Muscle layer of colon (tissue), 2 donors: ENCODE measurements at regions not wholly inside any gene's neighbourhood (a gene's known extent, or its start where the extent isn't known, plus 50 kb on each side); places are given as distances from the start of the nearest gene placed in this dataset.
"Not testable (repeated sequence)": the region's sequence is repeated elsewhere in the genome, so short reads cannot be mapped to it uniquely, and the experiment has no call there.

Experiments used
- H3K27ac ChIP-seq: one replicate; pipeline ENCODE4 v1.7.0; 2013; ENCODE audit warnings: low read depth, mild to moderate bottlenecking, low read length, moderate library complexity
- H3K27me3 ChIP-seq, 2 donors: one replicate each; pipeline ENCODE4 v1.7.0; 2013; ENCODE audit warnings: low read length in 2 of 2, mild to moderate bottlenecking in 2 of 2; ENCODE audit not compliant: insufficient read depth in 2 of 2, control insufficient read depth in 1 of 2
- H3K36me3 ChIP-seq: one replicate; pipeline ENCODE4 v1.7.0; 2013; ENCODE audit warnings: mild to moderate bottlenecking, low read length; ENCODE audit not compliant: insufficient read depth
- H3K4me1 ChIP-seq: one replicate; pipeline ENCODE4 v1.7.0; 2013; ENCODE audit warnings: mild to moderate bottlenecking, low read length; ENCODE audit not compliant: insufficient read depth
- H3K4me3 ChIP-seq, 2 donors: one replicate each; pipeline ENCODE4 v1.7.0; 2013; ENCODE audit warnings: low read length in 2 of 2, low read depth in 1 of 2, mild to moderate bottlenecking in 1 of 2, moderate library complexity in 1 of 2
- H3K9ac ChIP-seq: one replicate; pipeline ENCODE4 v1.7.0; 2013; ENCODE audit warnings: low read length
- H3K9me3 ChIP-seq: one replicate; pipeline ENCODE4 v1.7.0; 2013; ENCODE audit warnings: mild to moderate bottlenecking, low read length
- donor health status: abdominal sarcoma.
- donor health status: Adenocarcinoma of cecum.

DNA sequence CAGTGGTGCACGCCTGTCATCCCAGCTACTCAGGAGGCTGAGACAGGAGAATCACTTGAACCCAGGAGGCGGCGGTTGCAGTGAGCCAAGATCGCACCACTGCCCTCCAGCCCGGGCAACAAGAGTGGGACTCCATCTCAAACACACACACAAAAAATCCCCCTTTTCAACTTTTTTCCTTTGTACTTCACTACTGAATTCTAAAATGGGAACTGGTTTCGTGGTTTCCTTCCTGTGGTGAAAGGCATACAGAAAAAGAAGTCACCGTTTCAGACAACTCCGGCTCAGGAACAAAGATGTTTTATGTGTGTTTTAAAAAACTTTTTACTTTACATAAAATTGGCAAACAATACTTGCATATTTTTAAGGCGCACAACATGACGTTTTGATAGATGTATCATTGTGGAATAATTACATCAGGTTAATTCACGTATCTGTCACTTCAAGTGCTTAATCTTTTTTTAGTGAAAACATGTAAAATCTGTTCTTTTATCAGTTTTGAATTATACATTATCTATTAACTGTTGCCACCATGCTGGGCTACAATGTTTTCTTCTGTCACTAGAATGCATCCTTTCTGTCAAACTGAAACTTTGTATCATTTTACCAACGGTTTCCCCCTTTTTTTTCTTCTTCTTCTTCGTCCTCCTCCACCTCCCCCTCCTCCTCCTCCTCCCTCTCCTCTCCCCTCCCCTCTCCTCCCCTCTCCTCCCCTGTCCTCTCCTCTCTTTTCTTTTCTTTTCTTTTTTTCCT lies 186.0 kb downstream of the CRLF2 start:
- Histone ChIP-seq H3K9me3 (no peaks in the 10 kb centered on the region), H3K27me3 (no peaks in the 10 kb centered on the region), H3K9ac (no peak overlapping the region), H3K36me3 (no peaks in the 10 kb centered on the region), H3K4me3 (no peak overlapping the region), H3K4me1 (no peaks in the 10 kb centered on the region), H3K27ac (no peak overlapping the region)

DNA sequence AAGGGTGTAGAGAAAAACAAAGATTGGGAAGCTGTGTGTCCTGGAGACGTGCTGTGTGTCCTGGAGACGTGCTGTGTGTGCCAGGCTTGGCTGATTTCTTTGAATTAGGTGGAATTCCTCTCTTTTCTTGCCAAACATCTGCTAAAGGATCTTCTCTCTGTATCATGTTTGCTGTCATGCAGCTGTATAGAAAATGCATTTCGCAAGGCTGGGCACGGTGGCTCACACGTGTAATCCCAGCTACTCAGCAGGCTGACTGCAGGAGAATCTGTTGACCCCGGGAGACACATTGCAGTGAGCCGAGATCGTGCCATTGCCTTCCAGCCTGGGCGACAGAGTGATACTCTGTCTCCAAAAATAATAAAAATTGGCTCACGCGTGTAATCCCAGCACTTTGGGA lies 187.0 kb downstream of the CRLF2 start:
- H3K27me3 ChIP-seq = no peaks in the 10 kb centered on the region
- no peaks in the 10 kb centered on the region for H3K36me3 ChIP-seq
- H3K4me1 ChIP-seq = no peaks in the 10 kb centered on the region
- no peak overlapping the region for H3K4me3 ChIP-seq
- H3K9ac ChIP-seq = no peak overlapping the region
- H3K9me3 ChIP-seq = peaks cover 4% of the 10 kb centered on the region
- no peak overlapping the region for H3K27ac ChIP-seq

DNA sequence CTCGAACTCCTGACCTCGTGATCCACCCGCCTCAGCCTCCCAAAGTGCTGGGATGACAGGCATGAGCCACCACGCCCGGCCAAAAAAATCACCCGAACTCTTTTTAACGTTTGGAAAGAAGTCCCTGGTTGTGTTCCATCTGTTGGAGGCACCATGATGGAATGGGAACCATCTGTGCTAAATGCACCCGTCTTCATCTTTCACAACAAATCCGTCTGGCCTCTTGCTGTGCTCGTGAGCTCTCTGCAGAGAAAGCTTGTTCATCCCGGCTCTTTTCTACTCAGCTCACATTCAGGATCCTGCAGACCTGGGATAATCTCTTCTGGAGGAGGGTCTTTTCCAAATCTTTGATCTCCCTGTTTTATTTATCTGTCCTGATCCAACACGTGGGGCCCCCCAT lies 188.8 kb downstream of the CRLF2 start:
- no peaks in the 10 kb centered on the region for H3K4me1 ChIP-seq
- H3K36me3 ChIP-seq = no peaks in the 10 kb centered on the region
- H3K9me3 ChIP-seq = peaks cover 4% of the 10 kb centered on the region
- no peak overlapping the region for H3K9ac ChIP-seq
- H3K4me3 ChIP-seq = no peak overlapping the region
- H3K27ac ChIP-seq = no peak overlapping the region
- no peaks in the 10 kb centered on the region for H3K27me3 ChIP-seq

DNA sequence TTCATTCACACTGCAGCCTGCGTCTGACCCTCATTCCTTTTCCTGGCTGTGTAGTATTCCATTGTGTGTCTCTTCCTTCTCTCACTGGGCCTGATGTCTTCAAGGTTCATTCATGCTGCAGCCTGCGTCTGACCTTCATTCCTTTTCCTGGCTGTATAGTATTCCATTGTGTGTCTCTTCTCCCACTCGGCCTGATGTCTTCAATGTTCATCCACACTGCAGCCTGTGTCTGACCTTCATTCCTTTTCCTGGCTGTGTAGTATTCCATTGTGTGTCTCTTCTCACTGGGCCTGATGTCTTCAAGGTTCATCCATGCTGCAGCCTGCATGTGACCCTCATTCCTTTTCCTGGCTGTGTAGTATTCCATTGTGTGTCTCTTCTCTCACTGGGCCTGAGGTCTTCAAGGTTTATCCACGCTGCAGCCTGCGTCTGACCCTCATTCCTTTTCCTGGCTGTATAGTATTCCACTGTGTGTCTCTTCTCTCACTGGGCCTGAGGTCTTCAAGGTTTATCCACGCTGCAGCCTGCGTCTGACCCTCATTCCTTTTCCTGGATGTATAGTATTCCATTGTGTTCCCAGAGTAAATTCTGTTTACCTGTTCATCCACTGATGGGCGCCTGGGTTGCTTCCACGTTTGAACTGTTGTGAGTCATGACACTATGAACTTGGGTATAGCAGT lies 191.0 kb downstream of the CRLF2 start:
- not testable (repeated sequence) for H3K27ac ChIP-seq, H3K9me3 ChIP-seq, H3K36me3 ChIP-seq, H3K4me1 ChIP-seq, H3K9ac ChIP-seq, H3K27me3 ChIP-seq, H3K4me3 ChIP-seq

DNA sequence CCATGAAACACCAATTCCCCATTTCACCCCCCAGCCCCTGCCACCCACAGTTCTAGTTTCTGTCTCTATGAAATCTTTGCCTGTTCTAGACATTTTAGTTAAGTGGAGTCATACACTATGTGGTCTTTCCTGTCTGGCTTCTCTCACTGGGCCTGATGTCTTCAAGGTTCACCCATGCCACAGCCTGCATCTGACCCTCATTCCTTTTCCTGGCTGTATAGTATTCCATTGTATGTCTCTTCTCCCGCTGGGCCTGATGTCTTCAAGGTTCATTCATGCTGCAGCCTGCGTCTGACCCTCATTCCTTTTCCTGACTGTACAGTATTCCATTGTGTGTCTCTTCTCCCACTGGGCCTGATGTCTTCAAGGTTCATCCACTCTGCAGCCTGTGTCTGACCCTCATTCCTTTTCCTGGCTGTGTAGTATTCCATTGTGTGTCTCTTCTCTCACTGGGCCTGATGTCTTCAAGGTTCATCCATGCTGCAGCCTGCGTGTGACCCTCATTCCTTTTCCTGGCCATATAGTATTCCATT lies 191.7 kb downstream of the CRLF2 start:
- H3K9me3 ChIP-seq = peaks cover 4% of the 10 kb centered on the region
- H3K36me3 ChIP-seq = no peaks in the 10 kb centered on the region
- no peak overlapping the region for H3K4me3 ChIP-seq
- H3K4me1 ChIP-seq = no peaks in the 10 kb centered on the region
- H3K27me3 ChIP-seq = no peaks in the 10 kb centered on the region
- H3K9ac ChIP-seq = no peak overlapping the region
- H3K27ac ChIP-seq = no peak overlapping the region

DNA sequence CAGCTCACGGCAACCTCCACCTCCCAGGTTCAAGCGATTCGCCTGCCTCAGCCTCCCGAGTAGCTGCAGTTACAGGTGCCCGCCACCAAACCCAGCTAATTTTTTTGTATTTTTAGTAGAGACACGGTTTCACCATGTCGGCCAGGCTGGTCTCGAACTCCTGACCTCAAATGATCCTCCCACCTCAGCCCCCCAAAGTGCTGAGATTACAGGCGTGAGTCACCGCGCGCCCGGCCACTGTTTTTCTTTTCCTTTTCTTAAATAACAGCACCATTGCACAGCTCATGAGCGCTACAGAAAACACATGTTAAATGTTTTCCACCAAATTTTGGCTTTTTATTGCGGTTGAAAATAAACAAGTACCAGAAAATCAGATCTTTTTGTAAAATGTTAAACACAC lies 195.5 kb downstream of the CRLF2 start:
- not testable (repeated sequence) for H3K27ac ChIP-seq, H3K27me3 ChIP-seq, H3K4me3 ChIP-seq, H3K9me3 ChIP-seq, H3K9ac ChIP-seq, H3K36me3 ChIP-seq, H3K4me1 ChIP-seq

DNA sequence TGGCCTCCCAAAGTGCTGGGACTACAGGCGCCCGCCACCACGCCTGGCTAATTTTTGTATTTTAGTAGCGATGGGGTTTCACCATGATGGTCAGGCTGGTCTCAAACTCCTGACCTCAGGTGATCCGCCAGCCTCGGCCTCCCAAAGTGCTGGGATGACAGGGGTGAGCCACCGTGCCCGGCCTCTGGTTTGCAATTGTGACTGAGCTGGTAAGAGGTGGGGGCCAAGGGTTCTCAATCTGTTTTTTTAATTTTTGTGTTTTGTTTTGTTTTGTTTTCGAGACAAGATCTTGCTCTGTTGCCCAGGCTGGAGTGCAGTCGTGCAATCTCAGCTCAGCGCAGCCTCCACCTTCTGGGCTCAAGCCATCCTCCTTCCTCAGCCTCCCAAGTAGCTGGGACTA lies 196.2 kb downstream of the CRLF2 start:
- H3K4me3 ChIP-seq, H3K27ac ChIP-seq, H3K9me3 ChIP-seq, H3K36me3 ChIP-seq, H3K9ac ChIP-seq, H3K27me3 ChIP-seq, H3K4me1 ChIP-seq: not testable (repeated sequence)

DNA sequence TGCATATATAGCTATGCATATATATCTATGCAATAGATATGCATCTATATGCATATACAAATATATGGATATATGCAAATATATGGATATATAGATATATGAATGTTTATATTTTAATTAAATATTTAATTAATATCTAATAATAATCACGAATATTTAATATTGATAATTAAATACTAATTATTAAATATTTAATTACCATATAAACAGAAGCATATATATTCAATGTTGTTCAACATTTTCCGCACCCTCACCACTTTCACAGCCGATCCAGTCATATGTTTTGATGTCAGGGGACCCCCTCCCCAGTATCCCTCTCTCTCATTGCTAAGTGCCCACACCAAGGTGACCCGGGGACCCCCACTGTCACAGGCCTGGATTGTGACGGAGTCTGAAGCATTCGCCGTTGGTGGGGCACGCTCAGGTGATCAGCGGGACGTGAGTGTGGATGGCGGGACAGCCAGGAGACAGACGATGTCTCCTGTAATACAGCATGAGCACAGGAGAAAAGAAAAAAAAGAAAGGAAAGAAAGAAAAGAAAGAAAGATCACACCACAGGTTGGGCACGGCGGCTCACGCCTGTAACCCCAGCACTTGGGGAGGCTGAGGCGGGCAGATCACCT lies 199.7 kb downstream of the CRLF2 start:
- Histone ChIP-seq H3K4me3 (no peak overlapping the region), H3K9ac (no peak overlapping the region), H3K27ac (no peak overlapping the region), H3K4me1 (no peaks in the 10 kb centered on the region), H3K36me3 (no peaks in the 10 kb centered on the region), H3K27me3 (no peaks in the 10 kb centered on the region), H3K9me3 (no peaks in the 10 kb centered on the region)

DNA sequence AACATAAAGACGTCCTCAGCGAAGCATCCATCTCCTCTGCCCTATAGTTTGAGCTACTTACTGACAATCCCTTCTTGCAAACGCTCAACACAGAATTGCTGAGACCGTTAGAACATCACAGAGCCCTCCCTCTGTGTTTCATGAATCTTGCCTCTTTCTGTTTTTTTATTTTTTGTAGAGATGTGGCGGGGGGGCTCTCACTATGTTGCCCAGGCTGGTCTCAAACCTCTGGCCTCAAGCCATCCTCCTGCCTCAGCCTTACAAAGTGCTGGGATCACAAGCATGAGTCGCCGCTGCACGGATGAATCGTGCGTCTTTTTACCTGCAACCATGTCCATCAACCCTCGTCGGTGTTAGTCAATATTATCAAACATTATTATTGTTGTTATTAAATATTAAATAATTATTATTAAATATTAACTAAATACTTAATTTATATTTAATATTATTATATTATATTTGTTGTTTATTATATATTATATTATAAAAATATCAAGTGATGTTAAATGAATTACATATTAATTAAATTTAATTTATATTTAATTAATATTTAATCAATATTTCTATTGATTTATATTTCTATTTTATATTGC lies 200.7 kb downstream of the CRLF2 start:
- Histone ChIP-seq H3K27ac (no peak overlapping the region), H3K9me3 (no peaks in the 10 kb centered on the region), H3K36me3 (no peaks in the 10 kb centered on the region), H3K9ac (no peak overlapping the region), H3K4me1 (no peaks in the 10 kb centered on the region), H3K27me3 (no peaks in the 10 kb centered on the region), H3K4me3 (no peak overlapping the region)

DNA sequence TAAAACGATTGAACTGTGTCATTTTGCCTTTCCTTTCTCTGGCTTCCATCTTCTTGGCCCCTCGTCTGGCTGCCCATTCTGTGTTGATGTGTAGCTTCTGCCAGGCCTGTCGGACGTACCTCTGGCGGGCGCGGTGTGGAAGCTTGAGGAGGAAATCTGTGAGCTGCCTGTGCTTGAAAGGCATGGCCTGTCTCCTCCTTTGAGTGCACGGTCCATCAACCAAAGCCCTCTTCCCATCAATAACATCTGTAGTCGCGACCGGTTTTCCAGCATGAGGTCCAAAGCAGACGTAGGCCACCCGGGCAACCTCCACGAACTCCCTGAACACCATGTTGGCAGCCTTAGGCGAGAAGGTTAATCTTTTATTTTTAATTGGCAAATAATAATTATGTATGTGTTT lies 202.7 kb downstream of the CRLF2 start:
- no peaks in the 10 kb centered on the region for H3K27me3 ChIP-seq
- no peak overlapping the region for H3K4me3 ChIP-seq
- no peaks in the 10 kb centered on the region for H3K4me1 ChIP-seq
- H3K36me3 ChIP-seq = no peaks in the 10 kb centered on the region
- H3K27ac ChIP-seq = no peak overlapping the region
- no peak overlapping the region for H3K9ac ChIP-seq
- H3K9me3 ChIP-seq = no peaks in the 10 kb centered on the region

DNA sequence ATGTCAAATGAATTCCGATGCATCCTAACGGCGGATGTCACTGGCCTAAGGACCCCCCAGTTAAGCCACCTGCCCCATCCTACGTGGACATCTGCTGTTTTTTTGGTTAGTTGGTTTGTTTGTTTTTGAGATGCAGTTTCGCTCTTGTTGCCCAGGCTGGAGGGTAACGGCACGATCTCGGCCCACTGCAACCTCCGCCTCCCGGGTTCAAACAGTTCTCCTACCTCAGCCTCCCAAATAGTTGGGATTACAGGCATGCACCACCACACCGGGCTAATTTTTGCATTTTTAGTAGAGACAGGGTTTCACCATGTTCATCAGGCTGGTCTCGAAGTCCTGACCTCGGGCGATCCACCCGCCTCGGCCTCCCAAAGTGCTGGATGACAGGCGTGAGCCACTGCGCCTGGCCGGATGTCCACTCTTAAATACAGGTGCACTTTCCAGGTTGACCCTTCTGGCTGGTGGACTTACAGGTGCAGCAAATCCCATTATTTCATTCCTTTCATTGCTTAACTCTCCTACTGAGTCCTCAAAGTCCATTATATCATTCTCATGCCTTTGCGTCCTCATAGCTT lies 206.2 kb downstream of the CRLF2 start:
- no peak overlapping the region for H3K4me3 ChIP-seq
- no peak overlapping the region for H3K27ac ChIP-seq
- H3K36me3 ChIP-seq = no peaks in the 10 kb centered on the region
- H3K9ac ChIP-seq = no peak overlapping the region
- H3K4me1 ChIP-seq = no peaks in the 10 kb centered on the region
- H3K27me3 ChIP-seq = no peaks in the 10 kb centered on the region
- H3K9me3 ChIP-seq = no peaks in the 10 kb centered on the region
